DND-41 (cell line): ENCODE measurements at regions not wholly inside any gene's neighbourhood (a gene's known extent, or its start where the extent isn't known, plus 50 kb on each side); places are given as distances from the start of the nearest gene placed in this dataset.

Experiments
- ATAC-seq: fragments of 200-7000 bp; cut with Tn5 transposase; 3 replicates; pipeline ENCODE4 v1.9.1; 2021; ENCODE audit warnings: low read depth; ENCODE audit not compliant: insufficient read depth
- DNase-seq: peaks from one replicate; pipeline ENCODE4 v3.0.0-alpha.2; 2020
- H2AFZ ChIP-seq: 2 replicates; pipeline ENCODE4 v1.6.0; 2012; ENCODE audit warnings: low read depth, low read length
- H3K27ac ChIP-seq: 2 replicates; pipeline ENCODE4 v1.5.1; 2012; ENCODE audit warnings: low read length, inconsistent platforms
- H3K27me3 ChIP-seq: fragments of 200-600 bp; sonication (generic); 2 replicates; pipeline ENCODE4 v1.6.0; 2012; ENCODE audit warnings: low read length, mild to moderate bottlenecking, inconsistent platforms; ENCODE audit not compliant: insufficient read depth, poor library complexity
- H3K36me3 ChIP-seq: 2 replicates; pipeline ENCODE4 v1.5.1; 2012; ENCODE audit warnings: low read length, inconsistent platforms; ENCODE audit not compliant: insufficient read depth
- H3K4me1 ChIP-seq: 2 replicates; pipeline ENCODE4 v1.5.1; 2012; ENCODE audit warnings: mild to moderate bottlenecking, low read length; ENCODE audit not compliant: insufficient read depth
- H3K4me2 ChIP-seq: 2 replicates; pipeline ENCODE4 v1.6.0; 2012; ENCODE audit warnings: mild to moderate bottlenecking, moderate library complexity, low read length, inconsistent platforms; ENCODE audit not compliant: insufficient read depth
- H3K4me3 ChIP-seq, 2 experiments: fragments of 200-600 bp in 1 of 2; shearing (Covaris generic) in 1 of 2; 2 replicates each; pipeline ENCODE4 v1.5.1; 2012 to 2016; ENCODE audit warnings: inconsistent platforms in 2 of 2, low read length in 2 of 2, mild to moderate bottlenecking in 2 of 2, low read depth in 1 of 2, moderate library complexity in 1 of 2
- H3K79me2 ChIP-seq: 2 replicates; pipeline ENCODE4 v1.6.0; 2012; ENCODE audit warnings: low read length, inconsistent platforms; ENCODE audit not compliant: insufficient read depth
- H3K9ac ChIP-seq: 2 replicates; pipeline ENCODE4 v1.6.0; 2012; ENCODE audit warnings: low read depth, mild to moderate bottlenecking, inconsistent platforms, low read length, moderate library complexity
- H3K9me3 ChIP-seq: 2 replicates; pipeline ENCODE4 v1.5.1; 2012; ENCODE audit warnings: low read length, moderate library complexity, mild to moderate bottlenecking, inconsistent platforms; ENCODE audit not compliant: insufficient read depth, severe bottlenecking
- H4K20me1 ChIP-seq: 2 replicates; pipeline ENCODE4 v1.6.0; 2012; ENCODE audit warnings: low read length; ENCODE audit not compliant: insufficient read depth
- EZH2 ChIP-seq: IDR thresholded peaks from 3 replicates; pipeline ENCODE4 v1.6.1; 2012; ENCODE audit warnings: borderline replicate concordance, low read depth, mild to moderate bottlenecking, moderate library complexity, low read length, inconsistent platforms; ENCODE audit not compliant: severe bottlenecking
- TF ChIP-seq, protein P1 (sequence below): IDR thresholded peaks from 2 replicates; pipeline ENCODE4 v1.5.1; 2012; ENCODE audit warnings: borderline replicate concordance, low read length, moderate library complexity, mild to moderate bottlenecking; ENCODE audit not compliant: poor library complexity, severe bottlenecking; ENCODE audit errors: extremely low read depth

DNA sequence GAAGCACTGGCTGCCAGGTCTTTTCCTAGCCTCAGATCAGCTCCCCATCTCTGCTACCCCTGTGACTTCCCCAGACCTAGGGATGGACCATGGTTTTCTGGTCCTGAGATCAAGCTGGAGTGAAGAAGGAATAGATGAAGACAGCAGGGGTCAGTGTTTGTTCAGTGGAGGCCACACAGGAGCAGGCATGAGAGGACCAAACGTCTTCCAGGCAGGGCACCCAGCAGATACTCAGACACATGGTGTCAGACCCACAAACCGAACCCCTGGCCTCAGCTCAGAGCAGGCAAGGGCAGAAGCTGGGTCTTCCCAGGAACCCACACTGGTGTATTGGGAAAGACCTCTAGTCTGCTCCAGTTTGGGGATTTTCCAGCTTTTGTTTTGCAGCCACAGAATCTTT lies 189.7 kb downstream of the IRX5 start:
- no peaks in the 10 kb centered on the region for H3K27me3 ChIP-seq
- H3K4me3 ChIP-seq: no peak overlapping the region
- H3K9ac ChIP-seq: no peak overlapping the region
- no peaks in the 10 kb centered on the region for H3K4me1 ChIP-seq
- no peak overlapping the region for H3K27ac ChIP-seq
- ATAC-seq: peak; percentile 55
- TF ChIP-seq EZH2: no peak
- TF ChIP-seq, protein P1, sequence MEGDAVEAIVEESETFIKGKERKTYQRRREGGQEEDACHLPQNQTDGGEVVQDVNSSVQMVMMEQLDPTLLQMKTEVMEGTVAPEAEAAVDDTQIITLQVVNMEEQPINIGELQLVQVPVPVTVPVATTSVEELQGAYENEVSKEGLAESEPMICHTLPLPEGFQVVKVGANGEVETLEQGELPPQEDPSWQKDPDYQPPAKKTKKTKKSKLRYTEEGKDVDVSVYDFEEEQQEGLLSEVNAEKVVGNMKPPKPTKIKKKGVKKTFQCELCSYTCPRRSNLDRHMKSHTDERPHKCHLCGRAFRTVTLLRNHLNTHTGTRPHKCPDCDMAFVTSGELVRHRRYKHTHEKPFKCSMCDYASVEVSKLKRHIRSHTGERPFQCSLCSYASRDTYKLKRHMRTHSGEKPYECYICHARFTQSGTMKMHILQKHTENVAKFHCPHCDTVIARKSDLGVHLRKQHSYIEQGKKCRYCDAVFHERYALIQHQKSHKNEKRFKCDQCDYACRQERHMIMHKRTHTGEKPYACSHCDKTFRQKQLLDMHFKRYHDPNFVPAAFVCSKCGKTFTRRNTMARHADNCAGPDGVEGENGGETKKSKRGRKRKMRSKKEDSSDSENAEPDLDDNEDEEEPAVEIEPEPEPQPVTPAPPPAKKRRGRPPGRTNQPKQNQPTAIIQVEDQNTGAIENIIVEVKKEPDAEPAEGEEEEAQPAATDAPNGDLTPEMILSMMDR: peak; percentile 22
- DNase-seq: peak; percentile 18
- no peaks in the 10 kb centered on the region for H4K20me1 ChIP-seq
- no peaks in the 10 kb centered on the region for H3K79me2 ChIP-seq
- H2AFZ ChIP-seq: no peak overlapping the region
- H3K4me2 ChIP-seq: no peak overlapping the region
- no peaks in the 10 kb centered on the region for H3K36me3 ChIP-seq
- H3K9me3 ChIP-seq: no peaks in the 10 kb centered on the region

DNA sequence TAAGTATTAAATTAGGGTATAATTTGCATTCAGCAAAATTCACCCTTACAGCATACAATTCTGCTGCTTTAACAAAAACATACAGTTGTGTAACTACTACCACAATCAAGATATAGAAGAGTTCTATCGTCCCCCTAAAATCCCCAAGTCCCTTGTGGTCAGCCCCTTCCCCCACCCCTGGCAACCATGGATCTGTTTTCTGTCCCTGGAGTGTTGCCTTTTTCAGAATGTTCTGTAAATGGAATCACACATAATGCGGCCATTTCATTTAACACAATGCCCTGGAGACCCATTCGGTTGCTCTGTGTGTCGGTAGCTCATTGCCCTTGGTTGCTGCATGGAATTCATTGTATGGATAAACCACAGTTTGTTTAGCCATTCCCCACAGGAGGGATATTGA lies 190.2 kb downstream of the IRX5 start:
- no peak for TF ChIP-seq EZH2
- TF ChIP-seq, protein P1: no peak
- H4K20me1 ChIP-seq: no peaks in the 10 kb centered on the region
- H3K27ac ChIP-seq: no peak overlapping the region
- no peaks in the 10 kb centered on the region for H3K4me1 ChIP-seq
- no peak overlapping the region for H3K4me2 ChIP-seq
- no peaks in the 10 kb centered on the region for H3K36me3 ChIP-seq
- no peak overlapping the region for H2AFZ ChIP-seq
- H3K9ac ChIP-seq: no peak overlapping the region
- no peaks in the 10 kb centered on the region for H3K9me3 ChIP-seq
- DNase-seq (no peak), ATAC-seq (no peak)
- no peaks in the 10 kb centered on the region for H3K27me3 ChIP-seq
- no peaks in the 10 kb centered on the region for H3K79me2 ChIP-seq
- H3K4me3 ChIP-seq: no peak overlapping the region

- Histone ChIP-seq H3K4me2 (no peak overlapping the region), H3K36me3 (no peaks in the 10 kb centered on the region), H3K27me3 (no peaks in the 10 kb centered on the region), H3K4me1 (no peaks in the 10 kb centered on the region), H2AFZ (no peak overlapping the region), H3K79me2 (no peaks in the 10 kb centered on the region), H3K4me3 (no peak overlapping the region), H3K9me3 (no peaks in the 10 kb centered on the region), H3K9ac (no peak overlapping the region), H4K20me1 (no peaks in the 10 kb centered on the region), H3K27ac (no peak overlapping the region)
- ATAC-seq: no peak
- TF ChIP-seq EZH2: no peak
- TF ChIP-seq, protein P1: no peak
- no peak for DNase-seq
Observed at GRCh38 chr16:55123652-55124051, 193.0 kb downstream of the IRX5 start.

DNA sequence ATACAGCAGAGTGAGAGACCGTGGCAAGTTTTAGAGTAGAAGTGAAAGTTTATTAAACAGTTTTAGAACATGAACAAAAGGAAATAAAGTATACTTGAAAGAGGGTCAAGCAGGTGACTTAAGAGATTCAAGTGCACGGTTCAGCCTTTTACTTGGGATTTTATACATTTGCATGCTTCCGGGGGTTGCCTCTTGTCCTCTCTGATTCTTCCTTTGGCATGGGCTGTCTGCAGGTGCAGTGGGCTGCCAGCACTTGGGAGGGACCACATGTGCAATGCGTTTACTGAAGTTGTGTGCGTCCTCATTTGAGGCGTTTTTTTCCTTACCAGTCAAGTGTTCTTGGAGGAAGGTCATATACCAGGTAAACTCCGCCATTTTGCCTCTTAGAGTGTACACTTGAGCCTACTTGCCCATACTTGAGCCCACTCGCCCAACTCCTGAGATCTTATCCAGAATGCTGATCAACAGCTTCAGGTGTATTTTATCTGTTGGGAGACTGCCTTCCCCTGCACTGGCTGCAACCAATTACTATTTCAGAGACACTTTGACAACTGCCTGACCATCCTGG lies 195.2 kb downstream of the IRX5 start:
- DNase-seq (no peak), ATAC-seq (no peak)
- no peak overlapping the region for H3K9ac ChIP-seq
- no peaks in the 10 kb centered on the region for H4K20me1 ChIP-seq
- H2AFZ ChIP-seq: no peak overlapping the region
- H3K27me3 ChIP-seq: no peaks in the 10 kb centered on the region
- H3K4me1 ChIP-seq: no peaks in the 10 kb centered on the region
- no peaks in the 10 kb centered on the region for H3K9me3 ChIP-seq
- H3K4me3 ChIP-seq: no peak overlapping the region
- H3K4me2 ChIP-seq: no peak overlapping the region
- no peaks in the 10 kb centered on the region for H3K36me3 ChIP-seq
- TF ChIP-seq EZH2: no peak
- TF ChIP-seq, protein P1: no peak
- no peak overlapping the region for H3K27ac ChIP-seq
- no peaks in the 10 kb centered on the region for H3K79me2 ChIP-seq
